A673 (cell line): ENCODE measurements at regions not wholly inside any gene's neighbourhood (a gene's known extent, or its start where the extent isn't known, plus 50 kb on each side); places are given as distances from the start of the nearest gene placed in this dataset.

ENCODE experiments used
- BruUV-seq: library from RNA; stranded (reverse); fragments of 400-500 nt; replicated peaks from 2 replicates; lab custom pipeline; 2021; lab: Mats Ljungman, UMichigan
- CTCF ChIA-PET: fragments of 300-600 bp; sonication (Branson Sonifier 250); formaldehyde crosslinking; loops from one replicate; lab custom pipeline; 2022; ENCODE audit warnings: antibody characterized with exemption; lab: Charles Lee
- POLR2A ChIA-PET: fragments of 300-600 bp; sonication (Branson Sonifier 250); formaldehyde crosslinking; loops from one replicate; lab custom pipeline; 2022; ENCODE audit warnings: antibody characterized with exemption; ENCODE audit not compliant: low non-redundant PET; lab: Charles Lee
- DNase-seq: peaks from one replicate; pipeline ENCODE4 v3.0.0-alpha.2; 2015; ENCODE audit warnings: low spot score
- H3K27ac ChIP-seq: fragments of 200-600 bp; sonication (generic); 2 replicates; pipeline ENCODE4 v1.5.1; 2016; ENCODE audit warnings: mixed run types, low read depth, mild to moderate bottlenecking, mixed read lengths, antibody characterized with exemption, low read length; ENCODE audit not compliant: poor library complexity, severe bottlenecking
- H3K27me3 ChIP-seq: fragments of 200-600 bp; sonication (generic); replicated peaks from 2 replicates; pipeline ENCODE4 v1.6.1; 2017; ENCODE audit warnings: mixed run types, low read depth, mild to moderate bottlenecking, mixed read lengths, antibody characterized with exemption, low read length; ENCODE audit not compliant: insufficient read depth, poor library complexity
- H3K36me3 ChIP-seq: fragments of 200-600 bp; sonication (generic); 2 replicates; pipeline ENCODE4 v1.6.1; 2016; ENCODE audit warnings: mixed run types, mild to moderate bottlenecking, mixed read lengths, antibody characterized with exemption, low read length; ENCODE audit not compliant: insufficient read depth, poor library complexity, severe bottlenecking
- H3K4me1 ChIP-seq: fragments of 200-600 bp; sonication (generic); 2 replicates; pipeline ENCODE4 v1.6.1; 2017; ENCODE audit warnings: mixed run types, mild to moderate bottlenecking, mixed read lengths, antibody characterized with exemption, low read length; ENCODE audit not compliant: insufficient read depth, poor library complexity, severe bottlenecking
- H3K4me3 ChIP-seq: fragments of 200-600 bp; sonication (generic); 2 replicates; pipeline ENCODE4 v1.5.1; 2016; ENCODE audit warnings: low read depth, mixed run types, mild to moderate bottlenecking, mixed read lengths, low read length; ENCODE audit not compliant: poor library complexity, severe bottlenecking
- H3K9me3 ChIP-seq: fragments of 200-600 bp; sonication (generic); 2 replicates; pipeline ENCODE4 v1.6.1; 2016; ENCODE audit warnings: mixed run types, low read depth, mild to moderate bottlenecking, mixed read lengths, antibody characterized with exemption, low read length; ENCODE audit not compliant: poor library complexity, severe bottlenecking
- EZH2 ChIP-seq: fragments of 200-600 bp; sonication (generic); IDR thresholded peaks from 2 replicates; pipeline ENCODE4 v1.6.1; 2017; ENCODE audit warnings: borderline replicate concordance, low read depth, mild to moderate bottlenecking, mixed read lengths, antibody characterized with exemption, low read length; ENCODE audit not compliant: poor library complexity, severe bottlenecking
- intact Hi-C: fragments of 100-400 bp; cut with micrococcal nuclease; formaldehyde crosslinking; loops from one replicate; pipeline ENCODE4 v1.10.0; 2022; ENCODE audit not compliant: unreplicated experiment
- TF ChIP-seq, protein P1 (sequence below): fragments of 300-800, 200-600 bp; sonication (generic); conservative IDR thresholded peaks from 2 replicates; pipeline ENCODE4 v1.5.1; 2017; ENCODE audit warnings: low read depth, mild to moderate bottlenecking, antibody characterized with exemption, low read length, moderate library complexity, mixed read lengths

DNA sequence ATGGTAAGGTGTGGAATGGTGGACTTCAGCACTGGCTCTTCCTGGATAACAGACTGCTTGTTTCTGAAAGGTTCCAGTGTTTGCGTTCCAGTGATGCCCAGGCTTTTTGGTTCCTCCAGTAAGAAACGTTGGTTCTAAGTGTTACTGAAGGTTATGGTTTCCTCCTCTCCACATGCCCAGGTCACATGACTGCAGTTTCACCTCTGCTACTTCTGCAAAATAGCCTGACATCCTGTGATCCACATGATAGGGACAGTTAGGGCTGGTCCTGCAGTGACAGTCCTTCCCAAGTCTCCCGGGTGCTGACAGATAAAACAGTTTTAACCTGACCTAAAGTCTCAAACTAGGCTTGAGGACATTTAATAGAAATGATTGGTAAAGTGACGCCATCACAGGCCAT is 132.2 kb upstream of the CST7 start:
- Histone ChIP-seq H3K27me3 (no peaks in the 10 kb centered on the region), H3K36me3 (no peaks in the 10 kb centered on the region), H3K9me3 (no peaks in the 10 kb centered on the region), H3K4me1 (no peaks in the 10 kb centered on the region), H3K4me3 (no peak overlapping the region), H3K27ac (no peak overlapping the region)
- no peak for DNase-seq
- CTCF ChIA-PET: no interaction called here
- TF ChIP-seq, protein P1, sequence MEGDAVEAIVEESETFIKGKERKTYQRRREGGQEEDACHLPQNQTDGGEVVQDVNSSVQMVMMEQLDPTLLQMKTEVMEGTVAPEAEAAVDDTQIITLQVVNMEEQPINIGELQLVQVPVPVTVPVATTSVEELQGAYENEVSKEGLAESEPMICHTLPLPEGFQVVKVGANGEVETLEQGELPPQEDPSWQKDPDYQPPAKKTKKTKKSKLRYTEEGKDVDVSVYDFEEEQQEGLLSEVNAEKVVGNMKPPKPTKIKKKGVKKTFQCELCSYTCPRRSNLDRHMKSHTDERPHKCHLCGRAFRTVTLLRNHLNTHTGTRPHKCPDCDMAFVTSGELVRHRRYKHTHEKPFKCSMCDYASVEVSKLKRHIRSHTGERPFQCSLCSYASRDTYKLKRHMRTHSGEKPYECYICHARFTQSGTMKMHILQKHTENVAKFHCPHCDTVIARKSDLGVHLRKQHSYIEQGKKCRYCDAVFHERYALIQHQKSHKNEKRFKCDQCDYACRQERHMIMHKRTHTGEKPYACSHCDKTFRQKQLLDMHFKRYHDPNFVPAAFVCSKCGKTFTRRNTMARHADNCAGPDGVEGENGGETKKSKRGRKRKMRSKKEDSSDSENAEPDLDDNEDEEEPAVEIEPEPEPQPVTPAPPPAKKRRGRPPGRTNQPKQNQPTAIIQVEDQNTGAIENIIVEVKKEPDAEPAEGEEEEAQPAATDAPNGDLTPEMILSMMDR: no peak
- TF ChIP-seq EZH2: no peak
- intact Hi-C loops: no loop called here
- POLR2A ChIA-PET: no interaction called here
- no TSS peak for BruUV-seq

DNA sequence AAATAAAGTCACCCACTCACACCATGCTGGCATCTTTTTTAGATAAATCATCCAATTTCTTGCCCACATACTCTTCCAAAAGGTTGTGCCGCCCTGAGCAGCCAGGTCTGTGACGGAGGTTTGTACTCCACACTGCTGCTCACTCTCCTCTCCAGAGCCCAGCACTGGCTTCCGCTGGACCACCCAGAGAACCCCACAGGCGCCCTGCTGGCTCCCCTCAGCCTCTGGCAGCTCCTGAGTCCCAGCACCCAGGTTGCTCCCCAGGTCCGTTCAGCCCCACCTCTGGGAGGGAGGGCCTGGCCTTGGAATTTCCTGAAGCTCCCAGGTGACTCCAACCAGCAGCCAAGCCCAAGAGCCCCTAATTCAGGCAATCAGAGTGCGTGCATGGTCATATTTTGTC is 131.7 kb upstream of the CST7 start:
- Histone ChIP-seq H3K36me3 (no peaks in the 10 kb centered on the region), H3K4me3 (no peak overlapping the region), H3K27me3 (no peaks in the 10 kb centered on the region), H3K27ac (no peak overlapping the region), H3K4me1 (no peaks in the 10 kb centered on the region), H3K9me3 (no peaks in the 10 kb centered on the region)
- ChIA-PET CTCF (no interaction called here), POLR2A (no interaction called here)
- intact Hi-C loops: no loop called here
- no peak for TF ChIP-seq EZH2
- TF ChIP-seq, protein P1: no peak
- no TSS peak for BruUV-seq
- no peak for DNase-seq

DNA sequence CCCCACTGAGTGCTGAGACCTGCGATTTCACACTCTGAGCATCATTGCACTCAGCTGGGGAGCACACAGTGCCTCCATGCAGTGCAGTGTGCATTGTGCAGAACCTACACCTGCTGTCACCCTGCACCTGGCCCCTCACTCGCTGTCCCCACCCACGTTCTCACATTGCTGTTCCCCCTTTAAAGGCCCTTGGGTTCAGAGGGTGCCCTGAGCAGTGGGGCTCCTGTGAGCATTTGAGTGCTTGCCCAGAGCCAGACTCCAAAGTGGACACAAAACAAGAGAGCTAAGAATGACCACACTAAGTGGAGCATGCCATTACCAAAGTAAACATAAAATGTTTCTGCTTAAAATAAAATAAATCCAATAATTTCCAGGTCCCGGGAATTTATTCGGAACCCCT is 131.0 kb upstream of the CST7 start:
- POLR2A ChIA-PET: no interaction called here

More for the DNA sequence above, 131.0 kb upstream of the CST7 start:
- BruUV-seq: no TSS peak
- no peaks in the 10 kb centered on the region for H3K36me3 ChIP-seq
- no peak for DNase-seq
- no peak overlapping the region for H3K4me3 ChIP-seq
- no peaks in the 10 kb centered on the region for H3K4me1 ChIP-seq
- H3K9me3 ChIP-seq: no peaks in the 10 kb centered on the region
- H3K27ac ChIP-seq: no peak overlapping the region
- H3K27me3 ChIP-seq: no peaks in the 10 kb centered on the region
- intact Hi-C loops: no loop called here
- CTCF ChIA-PET: no interaction called here
- TF ChIP-seq EZH2: no peak
- TF ChIP-seq, protein P1: no peak
